OCI-LY7 (cell line): ENCODE measurements at regions not wholly inside any gene's neighbourhood (a gene's known extent, or its start where the extent isn't known, plus 50 kb on each side); places are given as distances from the start of the nearest gene placed in this dataset.

Experiments
- BruUV-seq: library from RNA; stranded (reverse); fragments of 400-500 nt; replicated peaks from 2 replicates; lab custom pipeline; 2021; lab: Mats Ljungman, UMichigan
- CTCF ChIA-PET: fragments of 300-600 bp; sonication (Branson Sonifier 250); formaldehyde crosslinking; loops from one replicate; lab custom pipeline; 2022; ENCODE audit warnings: antibody characterized with exemption; ENCODE audit not compliant: unreplicated experiment; lab: Charles Lee
- POLR2A ChIA-PET: fragments of 300-600 bp; sonication (Branson Sonifier 250); formaldehyde crosslinking; loops from one replicate; lab custom pipeline; 2022; ENCODE audit warnings: antibody characterized with exemption; lab: Charles Lee
- DNase-seq: peaks from one replicate; pipeline ENCODE4 v3.0.0-alpha.2; 2015; ENCODE audit warnings: low spot score
- H2AFZ ChIP-seq: fragments of 200-600 bp; sonication (generic), shearing (Covaris generic); 2 replicates; pipeline ENCODE4 v1.6.1; 2014; ENCODE audit warnings: mild to moderate bottlenecking, antibody characterized with exemption, low read length, moderate library complexity
- H3K27ac ChIP-seq: fragments of 200-600 bp; sonication (generic); 2 replicates; pipeline ENCODE4 v1.5.1; 2014; ENCODE audit warnings: mixed run types, low read depth, mild to moderate bottlenecking, moderate library complexity, low read length, inconsistent platforms; ENCODE audit not compliant: poor library complexity, severe bottlenecking
- H3K36me3 ChIP-seq: fragments of 200-600 bp; sonication (generic); 2 replicates; pipeline ENCODE4 v1.6.1; 2014; ENCODE audit warnings: mild to moderate bottlenecking, antibody characterized with exemption, low read length, moderate library complexity, mixed read lengths; ENCODE audit not compliant: insufficient read depth
- H3K4me1 ChIP-seq: fragments of 200-600 bp; sonication (generic); 2 replicates; pipeline ENCODE4 v1.5.1; 2014; ENCODE audit warnings: mild to moderate bottlenecking, low read length; ENCODE audit not compliant: insufficient read depth, poor library complexity, severe bottlenecking
- H3K4me2 ChIP-seq: fragments of 200-600 bp; sonication (generic); 2 replicates; pipeline ENCODE4 v1.6.1; 2014; ENCODE audit warnings: mild to moderate bottlenecking, low read length
- H3K4me3 ChIP-seq: fragments of 200-600 bp; sonication (generic); 2 replicates; pipeline ENCODE4 v1.5.1; 2014; ENCODE audit warnings: mild to moderate bottlenecking, low read depth, low read length; ENCODE audit not compliant: poor library complexity, severe bottlenecking
- H3K79me2 ChIP-seq: fragments of 200-600 bp; sonication (generic); 2 replicates; pipeline ENCODE4 v1.6.1; 2016; ENCODE audit warnings: low read depth, mild to moderate bottlenecking, low read length, moderate library complexity, mixed read lengths; ENCODE audit not compliant: insufficient read depth
- H3K9me2 ChIP-seq: fragments of 200-600 bp; sonication (generic); 2 replicates; pipeline ENCODE4 v1.6.1; 2016; ENCODE audit warnings: mild to moderate bottlenecking, low read length, mixed read lengths; ENCODE audit not compliant: insufficient read depth
- H3K9me3 ChIP-seq: fragments of 200-600 bp; sonication (generic); 2 replicates; pipeline ENCODE4 v1.6.1; 2014; ENCODE audit warnings: mild to moderate bottlenecking, mixed run types, low read length, mixed read lengths
- H4K20me1 ChIP-seq: fragments of 200-600 bp; sonication (generic); 2 replicates; pipeline ENCODE4 v1.6.1; 2014; ENCODE audit warnings: mild to moderate bottlenecking, antibody characterized with exemption, low read length, moderate library complexity, mixed read lengths; ENCODE audit not compliant: insufficient read depth
- CTCF ChIP-seq: fragments of 200-600 bp; sonication (generic); conservative IDR thresholded peaks from 2 replicates; pipeline ENCODE4 v1.5.1; 2014; ENCODE audit warnings: mild to moderate bottlenecking, antibody characterized with exemption, low read length, moderate library complexity, mixed read lengths
- EZH2phosphoT487 ChIP-seq: fragments of 200-600 bp; sonication (generic); IDR thresholded peaks from 2 replicates; pipeline ENCODE4 v1.6.1; 2018; ENCODE audit warnings: low read depth, borderline replicate concordance, mild to moderate bottlenecking, mixed run types, antibody characterized with exemption, low read length, moderate library complexity, mixed read lengths
- intact Hi-C: fragments of 100-400 bp; cut with micrococcal nuclease; formaldehyde crosslinking; loops from one replicate; pipeline ENCODE4 v1.10.0; 2022; ENCODE audit not compliant: unreplicated experiment

GRCh38 chr4:130653842-130654241 is 1557.9 kb downstream of the C4orf33 start:
- no peak overlapping the region for H3K4me2 ChIP-seq
- no peaks in the 10 kb centered on the region for H3K36me3 ChIP-seq
- no peaks in the 10 kb centered on the region for H3K4me1 ChIP-seq
- no peak overlapping the region for H3K27ac ChIP-seq
- POLR2A ChIA-PET = interaction anchor here (1.0 kb wide), 1 partner anchor 15 kb away, joined by 5 read pairs; no protein-coding TSS in a partner anchor
- H3K79me2 ChIP-seq = no peaks in the 10 kb centered on the region
- no TSS peak for BruUV-seq
- H2AFZ ChIP-seq = no peak overlapping the region
- H3K4me3 ChIP-seq = no peak overlapping the region
- H3K9me2 ChIP-seq = no peaks in the 10 kb centered on the region
- intact Hi-C loops = no loop called here
- CTCF ChIA-PET = no interaction called here
- H3K9me3 ChIP-seq = no peaks in the 10 kb centered on the region
- TF ChIP-seq CTCF (no peak), EZH2phosphoT487 (no peak)
- no peaks in the 10 kb centered on the region for H4K20me1 ChIP-seq
- DNase-seq = no peak

- CTCF ChIA-PET = no interaction called here
- Histone ChIP-seq H3K79me2 (no peaks in the 10 kb centered on the region), H3K4me2 (no peak overlapping the region)
These were observed 1563.4 kb downstream of the C4orf33 start for GRCh38 chr4:130659320-130659719.

More at GRCh38 chr4:130659320-130659719, 1563.4 kb downstream of the C4orf33 start:
- no peaks in the 10 kb centered on the region for H3K4me1 ChIP-seq
- DNase-seq = no peak
- intact Hi-C loops = no loop called here
- no TSS peak for BruUV-seq
- no peaks in the 10 kb centered on the region for H3K9me2 ChIP-seq
- H3K27ac ChIP-seq = no peak overlapping the region
- no peaks in the 10 kb centered on the region for H3K9me3 ChIP-seq
- H2AFZ ChIP-seq = no peak overlapping the region
- H3K36me3 ChIP-seq = no peaks in the 10 kb centered on the region
- H3K4me3 ChIP-seq = no peak overlapping the region
- H4K20me1 ChIP-seq = no peaks in the 10 kb centered on the region
- TF ChIP-seq CTCF (no peak), EZH2phosphoT487 (no peak)
- POLR2A ChIA-PET = no interaction called here
